ENCODE measurements at regions not wholly inside any gene's neighbourhood (a gene's known extent, or its start where the extent isn't known, plus 50 kb on each side); places are given as distances from the start of the nearest gene placed in this dataset.

GRCh38 chr6:104306211-104306610 is 553.5 kb downstream of the HACE1 start:
- no peaks in the 10 kb centered on the region for H3K27me3 ChIP-seq (ENCODE audit: insufficient read depth, insufficient read length)
- DNase-seq (ENCODE audit: low read depth, low spot score), result no peak
- no peaks in the 10 kb centered on the region for H3K36me3 ChIP-seq (ENCODE audit: insufficient read depth, insufficient read length, low read length)
- no peaks in the 10 kb centered on the region for H3K4me1 ChIP-seq (ENCODE audit: insufficient read depth, insufficient read length)
- no peak overlapping the region for H3K9ac ChIP-seq (ENCODE audit: insufficient read length, low read depth)
- H3K9me3 ChIP-seq (ENCODE audit: insufficient read depth, low read length), result no peaks in the 10 kb centered on the region
- TF ChIP-seq YY1 (IDR thresholded peaks at IDR 0.05; ENCODE audit: insufficient read depth, insufficient read length) (no peak), ZNF274 (IDR thresholded peaks at IDR 0.05; ENCODE audit: low read depth, low read length) (no peak), SUZ12 (IDR thresholded peaks at IDR 0.05; ENCODE audit: extremely low read depth, insufficient read depth, insufficient read length) (no peak)
- no peak overlapping the region for H3K4me3 ChIP-seq (ENCODE audit: insufficient read length, low read depth)

DNA sequence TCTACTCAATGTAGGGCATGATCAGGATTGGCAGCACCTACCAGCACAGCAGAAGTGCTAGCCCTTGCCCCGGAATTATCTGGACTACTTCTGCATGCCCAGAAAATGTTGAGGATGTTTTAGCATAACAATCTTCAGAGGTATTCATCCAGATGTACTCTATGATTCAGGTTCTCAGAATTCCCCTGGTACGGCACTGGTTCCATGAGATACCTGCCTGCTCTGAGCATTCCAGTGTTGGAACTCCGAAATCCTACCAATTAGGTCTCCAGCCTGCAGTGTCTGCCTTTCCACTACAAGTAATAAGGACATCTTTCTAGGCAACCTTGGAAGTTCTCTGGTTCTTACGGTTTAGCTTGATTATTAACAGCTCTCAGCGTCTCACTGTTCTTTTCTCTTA is 554.5 kb downstream of the HACE1 start:
- no peaks in the 10 kb centered on the region for H3K36me3 ChIP-seq (ENCODE audit: insufficient read depth, insufficient read length, low read length)
- no peaks in the 10 kb centered on the region for H3K9me3 ChIP-seq (ENCODE audit: insufficient read depth, low read length)
- no peaks in the 10 kb centered on the region for H3K4me1 ChIP-seq (ENCODE audit: insufficient read depth, insufficient read length)
- DNase-seq (ENCODE audit: low read depth, low spot score), result no peak
- no peak overlapping the region for H3K9ac ChIP-seq (ENCODE audit: insufficient read length, low read depth)
- no peaks in the 10 kb centered on the region for H3K27me3 ChIP-seq (ENCODE audit: insufficient read depth, insufficient read length)
- no peak overlapping the region for H3K4me3 ChIP-seq (ENCODE audit: insufficient read length, low read depth)
- TF ChIP-seq YY1 (IDR thresholded peaks at IDR 0.05; ENCODE audit: insufficient read depth, insufficient read length) (no peak), SUZ12 (IDR thresholded peaks at IDR 0.05; ENCODE audit: extremely low read depth, insufficient read depth, insufficient read length) (no peak), ZNF274 (IDR thresholded peaks at IDR 0.05; ENCODE audit: low read depth, low read length) (no peak)

GRCh38 chr6:104301951-104302350 is 557.8 kb downstream of the HACE1 start:
- H3K9me3 ChIP-seq (ENCODE audit: insufficient read depth, low read length), result no peaks in the 10 kb centered on the region
- no peaks in the 10 kb centered on the region for H3K27me3 ChIP-seq (ENCODE audit: insufficient read depth, insufficient read length)
- TF ChIP-seq ZNF274 (IDR thresholded peaks at IDR 0.05; ENCODE audit: low read depth, low read length) (no peak), SUZ12 (IDR thresholded peaks at IDR 0.05; ENCODE audit: extremely low read depth, insufficient read depth, insufficient read length) (no peak), YY1 (IDR thresholded peaks at IDR 0.05; ENCODE audit: insufficient read depth, insufficient read length) (no peak)
- H3K9ac ChIP-seq (ENCODE audit: insufficient read length, low read depth), result no peak overlapping the region
- no peak for DNase-seq (ENCODE audit: low read depth, low spot score)
- H3K4me3 ChIP-seq (ENCODE audit: insufficient read length, low read depth), result no peak overlapping the region
- H3K4me1 ChIP-seq (ENCODE audit: insufficient read depth, insufficient read length), result no peaks in the 10 kb centered on the region
- H3K36me3 ChIP-seq (ENCODE audit: insufficient read depth, insufficient read length, low read length), result no peaks in the 10 kb centered on the region

DNA sequence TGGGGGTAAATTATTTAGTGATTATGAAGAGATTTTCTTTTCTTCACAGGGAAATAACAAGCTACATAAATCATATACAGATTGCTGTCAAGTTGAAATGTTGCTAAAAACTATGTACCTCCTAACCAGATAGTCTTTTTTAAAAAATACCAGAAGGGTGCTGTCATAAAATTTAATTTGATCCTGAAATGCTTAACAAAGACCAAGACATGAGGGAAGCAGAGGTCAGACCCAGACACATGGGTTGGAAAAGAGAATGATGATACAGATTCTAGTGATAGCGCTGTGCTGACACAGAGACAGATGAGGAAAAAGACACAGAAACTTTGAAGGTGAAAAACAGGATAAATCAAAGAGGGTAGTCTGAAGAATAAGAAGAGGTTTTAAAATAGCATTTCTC is 573.1 kb downstream of the HACE1 start:
- H3K9ac ChIP-seq (ENCODE audit: insufficient read length, low read depth), result no peak overlapping the region
- no peak for TF ChIP-seq SUZ12 (IDR thresholded peaks at IDR 0.05; ENCODE audit: extremely low read depth, insufficient read depth, insufficient read length)
- no peak for TF ChIP-seq YY1 (IDR thresholded peaks at IDR 0.05; ENCODE audit: insufficient read depth, insufficient read length)
- no peak for TF ChIP-seq ZNF274 (IDR thresholded peaks at IDR 0.05; ENCODE audit: low read depth, low read length)
- no peaks in the 10 kb centered on the region for H3K4me1 ChIP-seq (ENCODE audit: insufficient read depth, insufficient read length)
- H3K9me3 ChIP-seq (ENCODE audit: insufficient read depth, low read length), result no peaks in the 10 kb centered on the region
- H3K4me3 ChIP-seq (ENCODE audit: insufficient read length, low read depth), result no peak overlapping the region
- no peak for DNase-seq (ENCODE audit: low read depth, low spot score)
- H3K27me3 ChIP-seq (ENCODE audit: insufficient read depth, insufficient read length), result no peaks in the 10 kb centered on the region
- H3K36me3 ChIP-seq (ENCODE audit: insufficient read depth, insufficient read length, low read length), result no peaks in the 10 kb centered on the region

GRCh38 chr6:104284872-104285271 is 574.8 kb downstream of the HACE1 start:
- H3K36me3 ChIP-seq (ENCODE audit: insufficient read depth, insufficient read length, low read length), result no peaks in the 10 kb centered on the region
- no peak overlapping the region for H3K9ac ChIP-seq (ENCODE audit: insufficient read length, low read depth)
- no peak for TF ChIP-seq SUZ12 (IDR thresholded peaks at IDR 0.05; ENCODE audit: extremely low read depth, insufficient read depth, insufficient read length)
- TF ChIP-seq YY1 (IDR thresholded peaks at IDR 0.05; ENCODE audit: insufficient read depth, insufficient read length), result no peak
- no peak for TF ChIP-seq ZNF274 (IDR thresholded peaks at IDR 0.05; ENCODE audit: low read depth, low read length)
- no peaks in the 10 kb centered on the region for H3K27me3 ChIP-seq (ENCODE audit: insufficient read depth, insufficient read length)
- no peaks in the 10 kb centered on the region for H3K4me1 ChIP-seq (ENCODE audit: insufficient read depth, insufficient read length)
- no peak overlapping the region for H3K4me3 ChIP-seq (ENCODE audit: insufficient read length, low read depth)
- DNase-seq (ENCODE audit: low read depth, low spot score), result no peak
- no peaks in the 10 kb centered on the region for H3K9me3 ChIP-seq (ENCODE audit: insufficient read depth, low read length)

DNA sequence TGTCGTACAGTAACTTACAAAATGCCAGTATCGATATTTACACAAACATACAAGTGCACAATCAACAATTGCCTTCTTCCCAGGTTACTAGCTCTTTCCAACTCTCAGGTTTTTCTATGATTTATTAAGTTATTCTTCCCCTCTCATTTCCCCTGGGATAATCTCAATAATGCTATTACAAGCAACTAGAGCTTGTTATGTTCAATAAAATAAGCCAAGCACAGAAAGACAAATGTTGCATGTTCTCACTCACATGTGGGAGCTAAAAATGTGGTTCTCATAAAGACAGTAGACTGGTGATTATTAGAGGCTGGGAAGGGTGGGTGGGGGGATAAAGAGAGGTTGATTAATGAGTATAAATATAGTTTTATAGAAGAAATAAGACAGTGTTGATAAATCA is 577.1 kb downstream of the HACE1 start:
- Histone ChIP-seq H3K27me3 (ENCODE audit: insufficient read depth, insufficient read length) (no peaks in the 10 kb centered on the region), H3K9ac (ENCODE audit: insufficient read length, low read depth) (no peak overlapping the region), H3K4me1 (ENCODE audit: insufficient read depth, insufficient read length) (no peaks in the 10 kb centered on the region), H3K9me3 (ENCODE audit: insufficient read depth, low read length) (no peaks in the 10 kb centered on the region), H3K36me3 (ENCODE audit: insufficient read depth, insufficient read length, low read length) (no peaks in the 10 kb centered on the region), H3K4me3 (ENCODE audit: insufficient read length, low read depth) (no peak overlapping the region)
- no peak for TF ChIP-seq SUZ12 (IDR thresholded peaks at IDR 0.05; ENCODE audit: extremely low read depth, insufficient read depth, insufficient read length)
- TF ChIP-seq ZNF274 (IDR thresholded peaks at IDR 0.05; ENCODE audit: low read depth, low read length), result no peak
- TF ChIP-seq YY1 (IDR thresholded peaks at IDR 0.05; ENCODE audit: insufficient read depth, insufficient read length), result no peak
- DNase-seq (ENCODE audit: low read depth, low spot score), result no peak

DNA sequence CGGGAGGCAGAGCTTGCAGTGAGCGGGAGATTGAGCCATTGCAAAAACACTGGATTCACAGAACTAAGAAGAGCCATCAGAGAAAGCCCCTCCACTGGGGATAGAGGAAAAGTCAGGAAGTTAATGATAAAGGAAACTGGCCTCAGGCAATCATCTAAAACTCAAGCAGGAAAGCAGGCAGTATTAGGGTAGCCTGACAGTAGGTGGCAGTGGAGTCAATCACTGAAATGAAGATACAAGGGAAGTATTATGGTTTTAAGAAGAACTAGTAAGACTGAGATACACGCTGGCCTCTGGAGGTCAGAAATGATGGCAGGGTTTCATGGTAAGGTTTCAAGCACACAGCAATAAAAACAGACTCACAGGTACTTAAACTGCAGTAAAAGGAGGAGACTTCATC is 578.3 kb downstream of the HACE1 start:
- H3K4me1 ChIP-seq (ENCODE audit: insufficient read depth, insufficient read length), result no peaks in the 10 kb centered on the region
- H3K9me3 ChIP-seq (ENCODE audit: insufficient read depth, low read length), result no peaks in the 10 kb centered on the region
- TF ChIP-seq ZNF274 (IDR thresholded peaks at IDR 0.05; ENCODE audit: low read depth, low read length) (no peak), YY1 (IDR thresholded peaks at IDR 0.05; ENCODE audit: insufficient read depth, insufficient read length) (no peak), SUZ12 (IDR thresholded peaks at IDR 0.05; ENCODE audit: extremely low read depth, insufficient read depth, insufficient read length) (no peak)
- no peak for DNase-seq (ENCODE audit: low read depth, low spot score)
- H3K36me3 ChIP-seq (ENCODE audit: insufficient read depth, insufficient read length, low read length), result no peaks in the 10 kb centered on the region
- no peak overlapping the region for H3K4me3 ChIP-seq (ENCODE audit: insufficient read length, low read depth)
- no peak overlapping the region for H3K9ac ChIP-seq (ENCODE audit: insufficient read length, low read depth)
- H3K27me3 ChIP-seq (ENCODE audit: insufficient read depth, insufficient read length), result no peaks in the 10 kb centered on the region

GRCh38 chr6:104268389-104268788 is 591.3 kb downstream of the HACE1 start:
- no peaks in the 10 kb centered on the region for H3K4me1 ChIP-seq (ENCODE audit: insufficient read depth, insufficient read length)
- DNase-seq (ENCODE audit: low read depth, low spot score), result no peak
- no peaks in the 10 kb centered on the region for H3K27me3 ChIP-seq (ENCODE audit: insufficient read depth, insufficient read length)
- H3K36me3 ChIP-seq (ENCODE audit: insufficient read depth, insufficient read length, low read length), result no peaks in the 10 kb centered on the region
- H3K4me3 ChIP-seq (ENCODE audit: insufficient read length, low read depth), result no peak overlapping the region
- no peak overlapping the region for H3K9ac ChIP-seq (ENCODE audit: insufficient read length, low read depth)
- no peak for TF ChIP-seq ZNF274 (IDR thresholded peaks at IDR 0.05; ENCODE audit: low read depth, low read length)
- no peaks in the 10 kb centered on the region for H3K9me3 ChIP-seq (ENCODE audit: insufficient read depth, low read length)
